NCI-H1694 (cell line): ENCODE measurements at regions not wholly inside any gene's neighbourhood (a gene's known extent, or its start where the extent isn't known, plus 50 kb on each side); places are given as distances from the start of the nearest gene placed in this dataset.
A peak's percentile ranks its signal among the peaks of the same experiment; 100 is the strongest.

ENCODE experiments used
- DNase-seq: peaks from one replicate; lab custom pipeline; 2025; lab: John Stamatoyannopoulos, UW

GRCh38 chr3:99114565-99115291, 213.2 kb upstream of the DCBLD2 start:
- no peak for DNase-seq

GRCh38 chr3:99111235-99111634, 209.7 kb upstream of the DCBLD2 start:
- no peak for DNase-seq

DNA sequence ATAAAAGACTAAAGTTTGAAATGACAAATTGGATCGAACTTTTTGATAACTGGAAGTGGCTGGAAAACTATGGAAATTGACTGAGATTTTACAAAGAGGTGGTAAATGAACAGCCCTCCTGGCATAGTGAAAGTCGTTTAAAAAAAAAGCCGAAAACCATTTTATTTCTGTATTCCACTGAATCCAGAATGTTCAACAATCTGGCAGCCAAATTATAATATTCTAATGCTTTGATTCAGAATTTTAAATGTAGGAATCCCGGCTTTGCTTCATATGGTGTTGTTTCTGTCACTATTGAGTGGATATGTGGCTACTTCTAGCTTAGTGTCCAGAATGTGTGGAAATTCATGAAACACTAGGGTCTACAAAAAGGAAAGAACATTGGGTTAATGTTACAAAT, 208.9 kb upstream of the DCBLD2 start:
- DNase-seq, result no peak

DNA sequence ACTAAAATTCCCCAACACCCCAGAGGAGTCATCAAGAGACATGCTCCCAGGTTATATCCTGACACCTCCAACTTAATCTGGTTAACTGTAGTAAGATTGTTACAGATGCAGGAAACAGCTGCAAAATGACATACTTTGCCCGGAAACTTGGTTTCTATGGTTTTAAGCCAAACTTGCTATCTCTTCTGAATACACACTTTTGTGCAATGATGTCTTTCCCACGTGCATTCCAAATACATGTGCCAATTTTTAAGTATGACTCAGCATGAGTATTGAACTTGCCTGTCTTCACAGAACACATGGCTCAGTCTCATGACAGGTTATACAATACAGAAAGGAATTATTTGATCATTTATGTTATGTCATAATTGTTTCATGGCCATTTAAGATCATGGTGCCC, 207.0 kb upstream of the DCBLD2 start:
- DNase-seq, result no peak

GRCh38 chr3:99094606-99095005, 193.1 kb upstream of the DCBLD2 start:
- no peak for DNase-seq

- DNase-seq, result no peak
These were observed 185.8 kb upstream of the DCBLD2 start for GRCh38 chr3:99087277-99087676.

GRCh38 chr3:99084826-99085225, 183.3 kb upstream of the DCBLD2 start:
- no peak for DNase-seq

GRCh38 chr3:99084156-99084555, 182.7 kb upstream of the DCBLD2 start:
- no peak for DNase-seq

GRCh38 chr3:99071096-99071495, 169.6 kb upstream of the DCBLD2 start:
- no peak for DNase-seq

DNA sequence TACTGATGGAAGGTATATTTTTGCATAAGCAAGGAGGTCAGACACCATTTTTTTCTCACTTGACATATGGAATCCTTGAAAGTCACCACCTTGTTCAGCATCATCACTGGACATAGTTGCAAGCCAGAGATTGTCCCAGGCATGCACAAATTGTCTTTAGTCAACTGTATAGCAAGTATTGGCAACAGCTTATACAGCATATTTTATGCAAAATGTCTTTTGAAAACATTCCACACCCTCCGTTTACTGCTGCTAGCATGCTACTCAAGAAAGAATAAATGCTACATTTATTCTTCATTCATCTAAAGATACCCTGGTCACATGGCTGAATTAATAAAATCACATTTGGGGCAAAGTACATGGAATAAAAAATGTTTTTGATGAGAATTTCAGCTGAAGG, 168.5 kb upstream of the DCBLD2 start:
- DNase-seq, result no peak

DNA sequence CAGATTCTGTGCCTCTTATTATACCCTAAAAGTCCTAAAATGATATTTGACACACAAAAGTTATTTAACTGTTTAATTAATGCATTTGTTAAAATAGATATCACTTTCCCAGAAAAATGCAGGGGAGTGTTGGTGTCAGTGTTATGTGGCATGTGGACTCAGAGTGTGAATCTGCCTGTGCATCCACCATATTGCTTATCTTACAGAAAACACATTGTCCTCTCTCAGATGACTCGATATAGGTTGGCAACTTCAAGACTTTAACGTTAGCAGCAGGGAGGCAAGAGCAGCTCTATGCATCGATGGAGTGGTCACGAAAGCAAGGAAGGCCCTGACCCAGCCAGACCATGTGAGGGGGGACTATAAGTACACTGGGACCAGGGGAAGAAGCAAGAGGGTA, 165.4 kb upstream of the DCBLD2 start:
- DNase-seq, result no peak

DNA sequence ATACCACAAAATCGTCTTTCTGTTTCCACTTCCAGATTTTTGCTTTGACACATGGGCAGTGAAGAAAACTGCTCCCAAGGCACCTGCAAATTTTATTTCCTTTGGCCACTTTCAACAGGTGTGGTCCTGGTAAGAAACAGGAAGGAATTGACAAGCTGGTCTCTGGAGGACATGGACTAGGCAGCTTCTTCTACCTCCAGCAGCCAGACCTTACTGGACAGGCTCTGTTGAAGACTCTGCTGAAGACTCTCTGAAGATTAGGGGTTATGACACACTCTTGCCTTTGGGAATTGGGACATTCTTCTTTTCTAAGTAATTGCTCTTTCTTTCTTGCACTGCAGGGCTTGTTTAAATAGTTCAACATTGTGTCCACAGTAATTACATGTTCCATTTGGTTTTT, 147.7 kb upstream of the DCBLD2 start:
- no peak for DNase-seq

- DNase-seq, result no peak
These were observed 140.3 kb upstream of the DCBLD2 start for GRCh38 chr3:99041747-99042146.

DNA sequence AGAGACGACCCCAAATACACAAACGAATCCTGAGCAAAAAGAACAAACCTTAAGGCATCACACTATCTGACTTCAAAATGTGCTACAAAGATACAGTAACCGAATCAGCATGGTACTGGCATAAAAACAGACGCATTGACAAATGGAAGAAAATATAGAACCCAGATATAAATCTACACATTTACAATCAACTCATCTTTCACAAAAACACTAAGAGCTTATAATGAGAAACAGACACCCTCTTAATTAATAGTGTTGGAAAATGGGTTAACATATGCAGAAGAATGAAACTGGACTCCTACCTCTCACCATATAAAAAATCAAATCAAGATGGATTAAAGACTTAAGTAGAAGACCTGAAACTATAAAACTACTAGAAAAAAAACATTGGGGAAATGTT, 130.3 kb upstream of the DCBLD2 start:
- no peak for DNase-seq

DNA sequence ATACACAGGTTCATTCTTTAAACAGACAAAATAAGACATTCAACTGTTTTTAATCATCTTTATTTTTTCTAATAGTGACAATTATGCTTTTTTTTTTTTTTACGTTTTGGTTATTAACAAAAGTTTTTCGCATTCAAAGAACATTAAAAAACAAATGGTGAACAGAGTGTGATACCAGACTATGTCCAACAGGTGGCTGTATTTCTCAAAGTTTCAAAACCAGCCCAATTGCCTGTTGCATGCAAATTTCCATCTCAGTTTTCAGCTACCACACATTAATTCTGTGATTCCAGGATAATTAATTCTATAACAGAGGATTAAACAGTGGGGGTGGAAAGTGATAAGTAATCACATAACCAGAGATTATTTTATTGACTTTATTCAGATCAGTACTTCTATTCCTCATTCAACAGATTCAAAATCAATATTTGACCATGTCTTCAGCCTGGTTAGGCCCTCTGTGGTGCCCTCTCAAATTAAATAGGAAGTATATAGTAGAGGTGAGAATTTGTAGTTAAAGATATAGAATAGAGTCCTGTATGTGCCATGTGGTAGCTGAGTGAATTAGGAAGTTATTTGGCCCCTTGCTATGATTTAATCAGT, 122.2 kb upstream of the DCBLD2 start:
- DNase-seq, result peak; percentile 40

- DNase-seq, result no peak
These were observed 120.0 kb upstream of the DCBLD2 start for GRCh38 chr3:99021466-99021865.

DNA sequence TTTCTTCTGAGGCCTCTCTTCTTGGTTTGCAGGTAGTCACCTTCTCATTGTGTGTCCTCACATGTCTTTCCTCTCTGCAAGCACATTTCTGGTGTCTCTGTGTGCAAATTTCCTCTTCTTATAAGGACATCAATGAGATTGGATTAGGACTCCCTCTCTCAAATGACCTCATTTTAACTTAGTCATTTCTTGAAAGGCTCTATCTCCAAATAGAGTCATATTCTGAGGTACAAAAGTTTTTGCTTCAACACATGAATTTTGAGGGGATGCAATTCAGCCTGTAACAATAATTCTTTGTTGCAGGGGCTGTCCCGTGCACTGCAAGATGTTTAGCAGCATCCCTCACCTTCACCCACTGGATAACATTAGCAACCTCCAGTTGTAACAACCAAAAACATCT, 115.0 kb upstream of the DCBLD2 start:
- DNase-seq, result no peak

- DNase-seq, result no peak
These were observed 112.4 kb upstream of the DCBLD2 start for GRCh38 chr3:99013777-99014315.

- no peak for DNase-seq
These were observed 111.6 kb upstream of the DCBLD2 start for GRCh38 chr3:99013077-99013476.

- DNase-seq, result no peak
These were observed 110.6 kb upstream of the DCBLD2 start for GRCh38 chr3:99012051-99012450.

DNA sequence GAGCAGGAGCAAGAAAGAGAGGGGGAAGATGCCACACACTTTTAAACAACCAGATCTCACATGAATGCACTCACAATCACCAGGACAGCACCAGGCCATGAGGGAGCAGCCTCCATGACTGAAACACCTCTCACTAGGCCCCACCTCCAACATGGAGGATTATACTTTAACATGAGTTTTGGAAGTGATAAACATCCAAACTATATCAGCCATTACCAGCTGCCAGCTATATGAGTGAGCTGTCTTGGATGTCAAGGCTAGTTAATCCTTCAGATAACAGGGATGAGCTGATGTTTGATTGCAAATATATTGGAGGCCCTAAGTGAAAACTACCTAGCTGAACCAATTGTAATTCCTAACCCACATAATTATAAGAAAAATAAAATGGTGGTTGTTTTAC, 108.4 kb upstream of the DCBLD2 start:
- no peak for DNase-seq

DNA sequence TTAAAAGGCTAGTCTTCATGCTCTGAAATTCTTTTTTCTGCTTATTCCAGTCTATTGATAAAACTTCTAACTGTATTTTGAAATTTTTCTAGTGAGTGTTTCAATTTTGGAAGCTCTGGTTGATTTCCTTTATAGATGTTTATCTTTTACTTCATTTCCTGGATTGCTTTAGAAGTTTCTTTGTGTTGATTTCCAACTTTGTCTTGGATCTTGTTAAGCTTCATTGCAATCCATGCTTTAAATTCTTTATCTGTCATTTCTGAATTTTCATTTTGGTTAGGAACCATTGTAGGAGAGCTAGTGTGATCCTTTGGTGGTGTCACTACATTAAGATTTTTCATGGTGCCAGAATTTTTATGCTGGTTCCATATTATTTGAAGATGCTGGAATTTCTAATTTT, 105.2 kb upstream of the DCBLD2 start:
- DNase-seq, result no peak

GRCh38 chr3:98999675-99000074, 98.2 kb upstream of the DCBLD2 start:
- no peak for DNase-seq
